ENCODE measurements at regions not wholly inside any gene's neighbourhood (a gene's known extent, or its start where the extent isn't known, plus 50 kb on each side); places are given as distances from the start of the nearest gene placed in this dataset.

GRCh38 chr2:52210611-52211010 is 1178.7 kb upstream of the NRXN1 start:
- H3K4me3 ChIP-seq (ENCODE audit: insufficient read depth, low read depth, low read length, poor library complexity, severe bottlenecking), result no peak overlapping the region
- H3K27me3 ChIP-seq (replicated peaks; ENCODE audit: control insufficient read depth, insufficient read depth, low read length, poor library complexity, severe bottlenecking), result no peaks in the 10 kb centered on the region
- H3K4me1 ChIP-seq (ENCODE audit: control insufficient read depth, insufficient read depth, low read length, poor library complexity, severe bottlenecking), result no peaks in the 10 kb centered on the region
- no peaks in the 10 kb centered on the region for H3K9me3 ChIP-seq (ENCODE audit: control insufficient read depth, low read length)
- DNase-seq, result no peak
- H3K36me3 ChIP-seq (ENCODE audit: control insufficient read depth, insufficient read depth, low read length), result no peaks in the 10 kb centered on the region
- no peak overlapping the region for H3K27ac ChIP-seq (ENCODE audit: insufficient read depth, low read length, poor library complexity, severe bottlenecking)

DNA sequence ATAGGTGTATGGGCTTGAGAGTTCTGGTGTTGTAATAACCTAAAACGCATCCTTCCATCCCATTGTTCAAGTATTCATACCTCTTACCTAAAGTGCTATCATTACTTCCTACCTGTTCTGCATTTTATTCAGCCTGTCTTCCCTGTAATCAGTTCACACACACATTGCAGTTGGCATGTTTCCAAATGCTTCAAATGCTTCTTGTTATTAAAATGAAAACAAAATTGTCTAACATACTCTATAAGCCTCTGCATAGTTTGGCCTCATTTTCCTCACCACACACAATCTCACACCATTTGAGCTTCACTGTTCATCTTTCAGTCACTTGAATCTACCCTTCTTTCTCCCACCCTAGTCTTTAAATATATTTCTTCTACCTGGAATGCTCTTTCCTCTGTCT is 1178.2 kb upstream of the NRXN1 start:
- no peak for DNase-seq
- Histone ChIP-seq H3K4me1 (ENCODE audit: control insufficient read depth, insufficient read depth, low read length, poor library complexity, severe bottlenecking) (no peaks in the 10 kb centered on the region), H3K36me3 (ENCODE audit: control insufficient read depth, insufficient read depth, low read length) (no peaks in the 10 kb centered on the region), H3K4me3 (ENCODE audit: insufficient read depth, low read depth, low read length, poor library complexity, severe bottlenecking) (no peak overlapping the region), H3K9me3 (ENCODE audit: control insufficient read depth, low read length) (no peaks in the 10 kb centered on the region), H3K27me3 (replicated peaks; ENCODE audit: control insufficient read depth, insufficient read depth, low read length, poor library complexity, severe bottlenecking) (no peaks in the 10 kb centered on the region), H3K27ac (ENCODE audit: insufficient read depth, low read length, poor library complexity, severe bottlenecking) (no peak overlapping the region)

DNA sequence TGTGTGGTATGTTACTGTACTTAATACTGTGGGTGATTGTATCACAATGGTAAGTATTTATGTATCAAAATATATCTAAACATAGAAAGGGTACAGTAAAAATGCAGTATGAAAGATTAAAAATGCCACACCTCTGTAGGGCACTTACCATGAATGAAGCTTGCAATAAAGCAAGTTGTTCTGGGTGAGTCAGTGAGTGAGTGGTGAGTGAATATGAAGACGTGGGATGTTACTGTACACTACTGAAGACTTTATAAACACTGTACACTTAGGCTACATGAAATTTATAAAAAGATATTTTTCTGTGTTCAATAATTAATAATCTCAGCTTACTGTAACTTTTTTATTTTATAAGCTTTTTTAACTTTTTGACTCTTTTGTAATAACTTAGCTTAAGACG is 1162.4 kb upstream of the NRXN1 start:
- Histone ChIP-seq H3K27me3 (replicated peaks; ENCODE audit: control insufficient read depth, insufficient read depth, low read length, poor library complexity, severe bottlenecking) (no peaks in the 10 kb centered on the region), H3K27ac (ENCODE audit: insufficient read depth, low read length, poor library complexity, severe bottlenecking) (no peak overlapping the region), H3K4me3 (ENCODE audit: insufficient read depth, low read depth, low read length, poor library complexity, severe bottlenecking) (no peak overlapping the region), H3K9me3 (ENCODE audit: control insufficient read depth, low read length) (no peaks in the 10 kb centered on the region), H3K36me3 (ENCODE audit: control insufficient read depth, insufficient read depth, low read length) (no peaks in the 10 kb centered on the region), H3K4me1 (ENCODE audit: control insufficient read depth, insufficient read depth, low read length, poor library complexity, severe bottlenecking) (no peaks in the 10 kb centered on the region)
- no peak for DNase-seq

GRCh38 chr2:52193804-52194203 is 1161.9 kb upstream of the NRXN1 start:
- Histone ChIP-seq H3K27me3 (replicated peaks; ENCODE audit: control insufficient read depth, insufficient read depth, low read length, poor library complexity, severe bottlenecking) (no peaks in the 10 kb centered on the region), H3K36me3 (ENCODE audit: control insufficient read depth, insufficient read depth, low read length) (no peaks in the 10 kb centered on the region), H3K9me3 (ENCODE audit: control insufficient read depth, low read length) (no peaks in the 10 kb centered on the region), H3K27ac (ENCODE audit: insufficient read depth, low read length, poor library complexity, severe bottlenecking) (no peak overlapping the region), H3K4me1 (ENCODE audit: control insufficient read depth, insufficient read depth, low read length, poor library complexity, severe bottlenecking) (no peaks in the 10 kb centered on the region), H3K4me3 (ENCODE audit: insufficient read depth, low read depth, low read length, poor library complexity, severe bottlenecking) (no peak overlapping the region)
- DNase-seq, result no peak

DNA sequence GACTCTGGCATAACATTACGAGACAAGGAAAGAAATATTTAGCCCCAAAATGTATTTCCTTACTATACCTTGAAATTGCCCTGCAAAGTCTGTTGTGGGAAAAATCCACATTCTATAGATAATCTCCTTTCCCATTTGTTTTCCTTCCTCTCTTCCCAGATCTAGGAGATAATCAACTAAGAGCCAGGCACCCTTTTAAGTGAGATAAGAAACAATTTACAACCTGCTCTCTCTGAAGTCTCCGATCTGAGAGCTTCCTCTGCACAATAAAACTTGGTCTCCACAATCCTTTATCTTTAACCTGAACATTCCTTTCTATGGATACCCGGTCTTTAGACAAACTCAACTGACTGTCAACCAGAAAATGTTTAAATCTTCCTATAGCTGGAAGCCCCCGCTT is 1160.7 kb upstream of the NRXN1 start:
- no peak overlapping the region for H3K4me3 ChIP-seq (ENCODE audit: insufficient read depth, low read depth, low read length, poor library complexity, severe bottlenecking)
- no peaks in the 10 kb centered on the region for H3K36me3 ChIP-seq (ENCODE audit: control insufficient read depth, insufficient read depth, low read length)

GRCh38 chr2:52181080-52181479 is 1149.1 kb upstream of the NRXN1 start:
- no peak overlapping the region for H3K4me3 ChIP-seq (ENCODE audit: insufficient read depth, low read depth, low read length, poor library complexity, severe bottlenecking)
- no peaks in the 10 kb centered on the region for H3K36me3 ChIP-seq (ENCODE audit: control insufficient read depth, insufficient read depth, low read length)
- DNase-seq, result no peak
- no peak overlapping the region for H3K27ac ChIP-seq (ENCODE audit: insufficient read depth, low read length, poor library complexity, severe bottlenecking)
- no peaks in the 10 kb centered on the region for H3K4me1 ChIP-seq (ENCODE audit: control insufficient read depth, insufficient read depth, low read length, poor library complexity, severe bottlenecking)
- H3K9me3 ChIP-seq (ENCODE audit: control insufficient read depth, low read length), result no peaks in the 10 kb centered on the region
- no peaks in the 10 kb centered on the region for H3K27me3 ChIP-seq (replicated peaks; ENCODE audit: control insufficient read depth, insufficient read depth, low read length, poor library complexity, severe bottlenecking)

More for the DNA sequence above, 1160.7 kb upstream of the NRXN1 start:
- Histone ChIP-seq H3K27ac (ENCODE audit: insufficient read depth, low read length, poor library complexity, severe bottlenecking) (no peak overlapping the region), H3K9me3 (ENCODE audit: control insufficient read depth, low read length) (no peaks in the 10 kb centered on the region), H3K4me1 (ENCODE audit: control insufficient read depth, insufficient read depth, low read length, poor library complexity, severe bottlenecking) (no peaks in the 10 kb centered on the region), H3K27me3 (replicated peaks; ENCODE audit: control insufficient read depth, insufficient read depth, low read length, poor library complexity, severe bottlenecking) (no peaks in the 10 kb centered on the region)
- no peak for DNase-seq

- no peak for DNase-seq
- no peak overlapping the region for H3K4me3 ChIP-seq (ENCODE audit: insufficient read depth, low read depth, low read length, poor library complexity, severe bottlenecking)
- H3K36me3 ChIP-seq (ENCODE audit: control insufficient read depth, insufficient read depth, low read length), result no peaks in the 10 kb centered on the region
- H3K27ac ChIP-seq (ENCODE audit: insufficient read depth, low read length, poor library complexity, severe bottlenecking), result no peak overlapping the region
- no peaks in the 10 kb centered on the region for H3K27me3 ChIP-seq (replicated peaks; ENCODE audit: control insufficient read depth, insufficient read depth, low read length, poor library complexity, severe bottlenecking)
- no peaks in the 10 kb centered on the region for H3K4me1 ChIP-seq (ENCODE audit: control insufficient read depth, insufficient read depth, low read length, poor library complexity, severe bottlenecking)
- no peaks in the 10 kb centered on the region for H3K9me3 ChIP-seq (ENCODE audit: control insufficient read depth, low read length)
Observed at GRCh38 chr2:52178845-52179244, 1146.9 kb upstream of the NRXN1 start.

- no peak for DNase-seq
- H3K27me3 ChIP-seq (replicated peaks; ENCODE audit: control insufficient read depth, insufficient read depth, low read length, poor library complexity, severe bottlenecking), result no peaks in the 10 kb centered on the region
- no peaks in the 10 kb centered on the region for H3K4me1 ChIP-seq (ENCODE audit: control insufficient read depth, insufficient read depth, low read length, poor library complexity, severe bottlenecking)
- H3K36me3 ChIP-seq (ENCODE audit: control insufficient read depth, insufficient read depth, low read length), result no peaks in the 10 kb centered on the region
- no peaks in the 10 kb centered on the region for H3K9me3 ChIP-seq (ENCODE audit: control insufficient read depth, low read length)
- H3K27ac ChIP-seq (ENCODE audit: insufficient read depth, low read length, poor library complexity, severe bottlenecking), result no peak overlapping the region
- no peak overlapping the region for H3K4me3 ChIP-seq (ENCODE audit: insufficient read depth, low read depth, low read length, poor library complexity, severe bottlenecking)
Observed at GRCh38 chr2:52145005-52145404, 1113.1 kb upstream of the NRXN1 start.

DNA sequence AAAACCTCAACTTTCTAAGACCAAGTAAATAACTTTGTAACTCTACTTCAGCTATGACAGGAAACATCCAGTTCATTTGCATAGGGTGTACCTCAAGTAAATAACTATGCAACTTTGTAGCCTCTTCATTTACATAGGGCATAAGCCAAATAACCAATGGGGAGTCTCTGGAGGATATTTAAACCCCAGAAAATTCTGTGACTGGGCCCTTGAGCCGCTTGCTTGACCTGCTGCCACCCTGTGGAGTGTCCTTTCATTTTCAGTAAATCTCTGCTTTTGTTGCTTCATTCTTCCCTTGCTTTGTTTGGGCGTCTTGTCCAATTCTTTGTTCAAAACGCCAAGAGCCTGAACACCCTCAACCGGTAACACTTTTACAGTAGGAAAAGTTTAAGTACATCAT is 1112.7 kb upstream of the NRXN1 start:
- no peaks in the 10 kb centered on the region for H3K9me3 ChIP-seq (ENCODE audit: control insufficient read depth, low read length)
- DNase-seq, result no peak
- H3K27me3 ChIP-seq (replicated peaks; ENCODE audit: control insufficient read depth, insufficient read depth, low read length, poor library complexity, severe bottlenecking), result no peaks in the 10 kb centered on the region
- H3K36me3 ChIP-seq (ENCODE audit: control insufficient read depth, insufficient read depth, low read length), result no peaks in the 10 kb centered on the region
- no peak overlapping the region for H3K4me3 ChIP-seq (ENCODE audit: insufficient read depth, low read depth, low read length, poor library complexity, severe bottlenecking)
- no peaks in the 10 kb centered on the region for H3K4me1 ChIP-seq (ENCODE audit: control insufficient read depth, insufficient read depth, low read length, poor library complexity, severe bottlenecking)
- no peak overlapping the region for H3K27ac ChIP-seq (ENCODE audit: insufficient read depth, low read length, poor library complexity, severe bottlenecking)

DNA sequence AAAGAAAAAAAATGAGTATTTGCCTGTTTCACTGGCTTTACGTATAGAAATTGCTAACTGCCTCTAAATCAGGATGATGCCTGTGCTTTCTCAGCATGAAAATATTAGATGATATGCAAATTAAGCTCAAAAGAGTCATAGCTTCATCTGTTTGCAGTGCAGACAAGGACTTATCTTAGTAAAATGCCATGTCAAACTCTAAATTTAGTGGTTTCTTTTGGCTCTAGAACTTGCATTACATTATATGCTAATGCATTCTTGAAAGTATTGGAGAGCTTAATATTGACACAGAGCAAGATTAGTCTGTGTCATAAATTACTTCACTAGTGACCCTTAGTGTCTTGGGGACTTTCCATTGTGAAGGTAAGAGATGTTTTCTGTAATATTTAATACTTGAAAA is 1109.1 kb upstream of the NRXN1 start:
- Histone ChIP-seq H3K4me1 (ENCODE audit: control insufficient read depth, insufficient read depth, low read length, poor library complexity, severe bottlenecking) (no peaks in the 10 kb centered on the region), H3K4me3 (ENCODE audit: insufficient read depth, low read depth, low read length, poor library complexity, severe bottlenecking) (no peak overlapping the region), H3K27ac (ENCODE audit: insufficient read depth, low read length, poor library complexity, severe bottlenecking) (no peak overlapping the region), H3K27me3 (replicated peaks; ENCODE audit: control insufficient read depth, insufficient read depth, low read length, poor library complexity, severe bottlenecking) (no peaks in the 10 kb centered on the region), H3K36me3 (ENCODE audit: control insufficient read depth, insufficient read depth, low read length) (no peaks in the 10 kb centered on the region), H3K9me3 (ENCODE audit: control insufficient read depth, low read length) (no peaks in the 10 kb centered on the region)
- DNase-seq, result no peak

GRCh38 chr2:52139241-52139640 is 1107.3 kb upstream of the NRXN1 start:
- Histone ChIP-seq H3K27me3 (replicated peaks; ENCODE audit: control insufficient read depth, insufficient read depth, low read length, poor library complexity, severe bottlenecking) (no peaks in the 10 kb centered on the region), H3K4me1 (ENCODE audit: control insufficient read depth, insufficient read depth, low read length, poor library complexity, severe bottlenecking) (no peaks in the 10 kb centered on the region), H3K27ac (ENCODE audit: insufficient read depth, low read length, poor library complexity, severe bottlenecking) (no peak overlapping the region), H3K36me3 (ENCODE audit: control insufficient read depth, insufficient read depth, low read length) (no peaks in the 10 kb centered on the region), H3K4me3 (ENCODE audit: insufficient read depth, low read depth, low read length, poor library complexity, severe bottlenecking) (no peak overlapping the region), H3K9me3 (ENCODE audit: control insufficient read depth, low read length) (no peaks in the 10 kb centered on the region)
- no peak for DNase-seq

Data from effector memory CD4-positive, alpha-beta T cell (primary cell).